IMR-90 (cell line): ENCODE measurements at regions not wholly inside any gene's neighbourhood (a gene's known extent, or its start where the extent isn't known, plus 50 kb on each side); places are given as distances from the start of the nearest gene placed in this dataset.

ENCODE experiments used
- ATAC-seq: fragments of 200-7000 bp; cut with Tn5 transposase; 2 replicates; pipeline ENCODE4 v1.9.1; 2020; ENCODE audit warnings: low read depth, mild to moderate bottlenecking, moderate library complexity
- BruUV-seq: library from RNA; stranded (reverse); fragments of 400-500 nt; replicated peaks from 2 replicates; lab custom pipeline; 2021; lab: Mats Ljungman, UMichigan
- CTCF ChIA-PET: fragments of 300-600 bp; formaldehyde crosslinking; extraction: SDS; loops from one replicate; lab custom pipeline; 2021; ENCODE audit warnings: antibody characterized with exemption; lab: Yijun Ruan, JAX
- POLR2A ChIA-PET: fragments of 300-600 bp; sonication (Branson Sonifier 250); formaldehyde crosslinking; loops from one replicate; lab custom pipeline; 2022; ENCODE audit warnings: antibody characterized with exemption; ENCODE audit not compliant: unreplicated experiment; lab: Charles Lee
- DNase-seq: peaks from one replicate; pipeline ENCODE4 v3.0.0; 2013
- H2AFZ ChIP-seq: replicated peaks from 2 replicates; pipeline ENCODE3; 2013; ENCODE audit warnings: low read length, mild to moderate bottlenecking; ENCODE audit not compliant: poor library complexity
- H2AK5ac ChIP-seq: 2 replicates; pipeline ENCODE4 v1.6.1; 2013; ENCODE audit warnings: low read depth, low read length, inconsistent platforms
- H2AK9ac ChIP-seq: replicated peaks from 2 replicates; pipeline ENCODE3; 2013; ENCODE audit warnings: mild to moderate bottlenecking, low read depth, low read length, moderate library complexity; ENCODE audit not compliant: poor library complexity
- H2BK120ac ChIP-seq: 2 replicates; pipeline ENCODE4 v1.6.1; 2013; ENCODE audit warnings: low read depth, low read length, inconsistent platforms
- H2BK15ac ChIP-seq: 3 replicates; pipeline ENCODE4 v1.6.1; 2013; ENCODE audit warnings: low read depth, low read length, inconsistent platforms
- H2BK20ac ChIP-seq: 2 replicates; pipeline ENCODE4 v1.6.1; 2013; ENCODE audit warnings: low read depth, mild to moderate bottlenecking, inconsistent platforms, low read length, moderate library complexity
- H2BK5ac ChIP-seq: 2 replicates; pipeline ENCODE4 v1.6.1; 2013; ENCODE audit warnings: mild to moderate bottlenecking, low read depth, low read length, inconsistent platforms; ENCODE audit not compliant: poor library complexity, severe bottlenecking
- H3K14ac ChIP-seq: replicated peaks from 2 replicates; pipeline ENCODE4 v1.6.1; 2013; ENCODE audit warnings: low read depth, low read length, inconsistent platforms
- H3K18ac ChIP-seq: 2 replicates; pipeline ENCODE4 v1.6.1; 2013; ENCODE audit warnings: low read depth, low read length, control low read depth
- H3K23ac ChIP-seq: 2 replicates; pipeline ENCODE4 v1.6.1; 2013; ENCODE audit warnings: low read depth, low read length, inconsistent platforms
- H3K27ac ChIP-seq: 2 replicates; pipeline ENCODE4 v1.5.1; 2013; ENCODE audit warnings: mild to moderate bottlenecking, control low read depth, low read length; ENCODE audit not compliant: insufficient read depth
- H3K27me3 ChIP-seq: 2 replicates; pipeline ENCODE4 v1.6.1; 2013; ENCODE audit warnings: low read length; ENCODE audit not compliant: control insufficient read depth, insufficient read depth
- H3K36me3 ChIP-seq: 2 replicates; pipeline ENCODE4 v1.6.1; 2013; ENCODE audit warnings: low read length, mixed read lengths; ENCODE audit not compliant: control insufficient read depth, insufficient read depth
- H3K4ac ChIP-seq: 2 replicates; pipeline ENCODE4 v1.6.1; 2013; ENCODE audit warnings: low read depth, low read length, inconsistent platforms
- H3K4me1 ChIP-seq: 2 replicates; pipeline ENCODE4 v1.6.1; 2013; ENCODE audit warnings: low read length, mixed read lengths; ENCODE audit not compliant: control insufficient read depth, insufficient read depth
- H3K4me2 ChIP-seq: 2 replicates; pipeline ENCODE4 v1.6.1; 2013; ENCODE audit warnings: low read depth, mild to moderate bottlenecking, control low read depth, low read length, moderate library complexity
- H3K4me3 ChIP-seq: 2 replicates; pipeline ENCODE4 v1.5.1; 2013; ENCODE audit warnings: low read depth, mild to moderate bottlenecking, control low read depth, low read length, moderate library complexity; ENCODE audit not compliant: insufficient read depth
- H3K56ac ChIP-seq: 2 replicates; pipeline ENCODE4 v1.6.1; 2013; ENCODE audit warnings: low read length, inconsistent platforms; ENCODE audit not compliant: insufficient read depth; ENCODE audit errors: extremely low read depth
- H3K79me1 ChIP-seq, 2 experiments: 2 replicates each; pipeline ENCODE4 v1.6.1; 2013; ENCODE audit warnings: low read length in 2 of 2, inconsistent platforms in 1 of 2, low read depth in 1 of 2
- H3K9ac ChIP-seq: 2 replicates; pipeline ENCODE4 v1.6.1; 2013; ENCODE audit warnings: low read depth, low read length, control low read depth
- H3K9me1 ChIP-seq: 2 replicates; pipeline ENCODE4 v1.6.1; 2013; ENCODE audit warnings: low read length, inconsistent platforms; ENCODE audit not compliant: insufficient read depth
- H3K9me3 ChIP-seq: 2 replicates; pipeline ENCODE4 v1.6.1; 2013; ENCODE audit warnings: low read length; ENCODE audit not compliant: control insufficient read depth, insufficient read depth
- H4K20me1 ChIP-seq: 2 replicates; pipeline ENCODE4 v1.6.1; 2013; ENCODE audit warnings: low read length, inconsistent platforms; ENCODE audit not compliant: insufficient read depth
- H4K5ac ChIP-seq: 2 replicates; pipeline ENCODE4 v1.6.1; 2013; ENCODE audit warnings: mild to moderate bottlenecking, low read depth, low read length, control low read depth
- H4K8ac ChIP-seq, 2 experiments: 2 replicates each; pipeline ENCODE4 v1.6.1; 2013; ENCODE audit warnings: low read depth in 2 of 2, low read length in 2 of 2, control low read depth in 1 of 2, inconsistent platforms in 1 of 2
- H4K91ac ChIP-seq: 2 replicates; pipeline ENCODE4 v1.6.1; 2013; ENCODE audit warnings: low read depth, low read length, inconsistent platforms; ENCODE audit not compliant: insufficient read depth
- BHLHE40 ChIP-seq: fragments of 150-350 bp; IDR thresholded peaks from 2 replicates; pipeline ENCODE4 v1.6.1; 2016; ENCODE audit warnings: mild to moderate bottlenecking, low read depth, low read length
- CEBPB ChIP-seq: IDR thresholded peaks from 2 replicates; pipeline ENCODE4 v1.6.1; 2012; ENCODE audit warnings: low read depth, low read length, improper control_type of control experiment
- CHD1 ChIP-seq: IDR thresholded peaks from 2 replicates; pipeline ENCODE4 v1.6.1; 2012; ENCODE audit warnings: low read depth, low read length, improper control_type of control experiment
- CTCF ChIP-seq: conservative IDR thresholded peaks from 2 replicates; pipeline ENCODE4 v1.5.1; 2012; ENCODE audit warnings: mild to moderate bottlenecking, low read depth, low read length, improper control_type of control experiment
- FOS ChIP-seq: fragments of 150-350 bp; IDR thresholded peaks from 2 replicates; pipeline ENCODE4 v1.6.1; 2016; ENCODE audit warnings: low read depth, low read length
- MAFK ChIP-seq: IDR thresholded peaks from 2 replicates; pipeline ENCODE4 v1.6.1; 2012; ENCODE audit warnings: low read depth, low read length, improper control_type of control experiment
- MAZ ChIP-seq: IDR thresholded peaks from 2 replicates; pipeline ENCODE4 v1.6.1; 2012; ENCODE audit warnings: low read depth, mild to moderate bottlenecking, low read length, improper control_type of control experiment, moderate library complexity, borderline replicate concordance
- MXI1 ChIP-seq: IDR thresholded peaks from 2 replicates; pipeline ENCODE4 v1.6.1; 2012; ENCODE audit warnings: low read depth, mild to moderate bottlenecking, low read length, moderate library complexity, borderline replicate concordance
- NFE2L2 ChIP-seq: fragments of 150-350 bp; IDR thresholded peaks from 2 replicates; pipeline ENCODE4 v1.6.1; 2016; ENCODE audit warnings: low read depth, mild to moderate bottlenecking, low read length
- POLR2A ChIP-seq: IDR thresholded peaks from 2 replicates; pipeline ENCODE4 v1.6.1; 2012; ENCODE audit warnings: mild to moderate bottlenecking, low read depth, low read length
- RAD21 ChIP-seq: IDR thresholded peaks from 2 replicates; pipeline ENCODE4 v1.6.1; 2012; ENCODE audit warnings: low read length, improper control_type of control experiment
- RCOR1 ChIP-seq: IDR thresholded peaks from 2 replicates; pipeline ENCODE4 v1.6.1; 2012; ENCODE audit warnings: mild to moderate bottlenecking, low read length, improper control_type of control experiment; ENCODE audit not compliant: insufficient replicate concordance
- RFX5 ChIP-seq: IDR thresholded peaks from 2 replicates; pipeline ENCODE4 v1.8.0; 2012; ENCODE audit warnings: low read depth, mild to moderate bottlenecking, low read length, moderate library complexity
- SMC3 ChIP-seq: fragments of 150-350 bp; IDR thresholded peaks from 2 replicates; pipeline ENCODE4 v1.6.1; 2016; ENCODE audit warnings: low read depth, mild to moderate bottlenecking, antibody characterized with exemption, low read length, moderate library complexity
- USF2 ChIP-seq: fragments of 150-350 bp; IDR thresholded peaks from 2 replicates; pipeline ENCODE4 v1.6.1; 2017; ENCODE audit warnings: mild to moderate bottlenecking, antibody characterized with exemption, low read length, low read depth
- WGBS, 2 experiments: methylation state at CpG; one replicate each; pipeline versions ENCODE4 v1.1.5 to v1.1.7; 2013; ENCODE audit warnings: missing lambda C conversion rate in 2 of 2; ENCODE audit not compliant: insufficient read length in 1 of 2; ENCODE audit errors: extremely low coverage in 2 of 2; 5-methylcytosine and 5-hydroxymethylcytosine counted together
- dilution Hi-C: fragments of 300-500 bp; cut with HindIII; formaldehyde crosslinking; loops from one replicate; pipeline ENCODE4 v1.14.3; 2018; ENCODE audit warnings: low sequenced_read_pairs; ENCODE audit not compliant: unreplicated experiment
- in situ Hi-C: fragments of 300-500 bp; cut with MboI; formaldehyde crosslinking; loops from 3 replicates; pipeline ENCODE4 v1.14.3; 2019; ENCODE audit warnings: low sequenced_read_pairs, inconsistent platforms, mixed read lengths
- intact Hi-C: fragments of 100-400 bp; cut with micrococcal nuclease; formaldehyde crosslinking; loops from 2 replicates; pipeline ENCODE4 v1.10.0; 2022
- TF ChIP-seq, protein P1 (sequence below): fragments of 150-350 bp; IDR thresholded peaks from 2 replicates; pipeline ENCODE4 v1.6.1; 2016; ENCODE audit warnings: low read depth, mild to moderate bottlenecking, low read length, moderate library complexity, borderline replicate concordance

DNA sequence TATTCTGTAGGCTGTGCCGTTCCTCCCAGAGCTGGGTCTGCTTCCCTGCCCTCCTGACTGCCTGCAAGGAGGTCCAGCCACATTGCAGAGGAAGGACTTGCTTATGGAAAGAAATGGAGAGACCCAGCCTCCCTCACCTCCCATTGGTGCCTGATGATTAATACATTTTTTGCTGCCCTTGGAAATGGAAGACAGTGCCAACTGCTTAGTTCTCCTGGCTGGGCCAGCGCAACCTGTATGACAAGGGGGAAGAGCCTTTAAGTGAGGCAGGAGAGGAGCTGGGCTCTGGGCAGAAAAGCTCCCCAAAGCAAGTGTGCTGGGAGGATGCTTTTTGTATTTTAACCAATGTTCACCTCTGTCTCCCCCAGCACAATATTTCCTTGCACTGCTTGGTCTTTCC is 238.5 kb downstream of the SOX9 start:
- 100% methylated on average over 1 of the region's 2 CpGs; no CpG with 5 or more reads in 1 of the 2 experiments for WGBS, 2 experiments
- in situ Hi-C loops = no loop called here
- no TSS peak for BruUV-seq
- Histone ChIP-seq H2BK120ac (peak overlapping the region; percentile 78), H3K27me3 (no peaks in the 10 kb centered on the region), H2BK20ac (peak overlapping the region; percentile 72; the same call in 1 of the 2 replicates), H3K56ac (no peak overlapping the region), H3K23ac (peak overlapping the region; percentile 12; the same call in 1 of the 2 replicates), H3K9me1 (peaks cover 9% of the 10 kb centered on the region), H3K9ac (no peak overlapping the region), H2BK15ac (peak overlapping the region; percentile 26; the same call in 1 of the 3 replicates), H4K5ac (no peak overlapping the region; the same call in 1 of the 2 replicates), H3K14ac (peak overlapping the region; percentile 68), H4K8ac (peak overlapping the region; percentile 52 to 61; a peak in 3 of 4 replicates), H3K4me1 (peaks cover 17% of the 10 kb centered on the region), H3K18ac (peak overlapping the region; percentile 3; the same call in 1 of the 2 replicates), H4K20me1 (no peaks in the 10 kb centered on the region), H3K36me3 (no peaks in the 10 kb centered on the region), H3K9me3 (peaks cover 9% of the 10 kb centered on the region), H3K4me3 (no peak overlapping the region), H3K79me1 (0 out of 4 replicates have a peak, but pooled peaks cover 0 to 2% of the 10 kb centered on the region in 2 experiments), H3K27ac (no peak overlapping the region; the same call in 1 of the 2 replicates), H3K4ac (peak overlapping the region; percentile 66), H2AK5ac (peak overlapping the region; percentile 78), H2BK5ac (peak overlapping the region; percentile 11), H4K91ac (peak overlapping the region; percentile 36), H2AK9ac (peak overlapping the region; percentile 47), H3K4me2 (no peak overlapping the region), H2AFZ (peak overlapping the region; percentile 47)
- TF ChIP-seq NFE2L2 = no peak
- no peak for TF ChIP-seq USF2
- TF ChIP-seq CHD1 = no peak
- no peak for TF ChIP-seq MXI1
- no peak for TF ChIP-seq MAFK
- TF ChIP-seq CEBPB = no peak
- no peak for TF ChIP-seq RAD21
- no peak for TF ChIP-seq RCOR1
- TF ChIP-seq CTCF = no peak
- TF ChIP-seq POLR2A = no peak
- no peak for TF ChIP-seq SMC3
- TF ChIP-seq FOS = no peak
- TF ChIP-seq, protein P1, sequence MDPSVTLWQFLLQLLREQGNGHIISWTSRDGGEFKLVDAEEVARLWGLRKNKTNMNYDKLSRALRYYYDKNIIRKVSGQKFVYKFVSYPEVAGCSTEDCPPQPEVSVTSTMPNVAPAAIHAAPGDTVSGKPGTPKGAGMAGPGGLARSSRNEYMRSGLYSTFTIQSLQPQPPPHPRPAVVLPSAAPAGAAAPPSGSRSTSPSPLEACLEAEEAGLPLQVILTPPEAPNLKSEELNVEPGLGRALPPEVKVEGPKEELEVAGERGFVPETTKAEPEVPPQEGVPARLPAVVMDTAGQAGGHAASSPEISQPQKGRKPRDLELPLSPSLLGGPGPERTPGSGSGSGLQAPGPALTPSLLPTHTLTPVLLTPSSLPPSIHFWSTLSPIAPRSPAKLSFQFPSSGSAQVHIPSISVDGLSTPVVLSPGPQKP = no peak
- no peak for TF ChIP-seq RFX5
- no peak for TF ChIP-seq MAZ
- no peak for TF ChIP-seq BHLHE40
- ATAC-seq = no peak
- CTCF ChIA-PET = interaction anchor here (1.2 kb wide), 1 partner anchor 180 kb away, joined by 3 read pairs; no protein-coding TSS in a partner anchor
- POLR2A ChIA-PET = interaction anchor here (1.1 kb wide), 1 partner anchor 239 kb away, joined by 3 read pairs; the partner anchor contains the start of gene SOX9
- dilution Hi-C loops = no loop called here
- DNase-seq = no peak
- intact Hi-C loops = no loop called here
